ENCODE measurements at regions not wholly inside any gene's neighbourhood (a gene's known extent, or its start where the extent isn't known, plus 50 kb on each side); places are given as distances from the start of the nearest gene placed in this dataset.

DNA sequence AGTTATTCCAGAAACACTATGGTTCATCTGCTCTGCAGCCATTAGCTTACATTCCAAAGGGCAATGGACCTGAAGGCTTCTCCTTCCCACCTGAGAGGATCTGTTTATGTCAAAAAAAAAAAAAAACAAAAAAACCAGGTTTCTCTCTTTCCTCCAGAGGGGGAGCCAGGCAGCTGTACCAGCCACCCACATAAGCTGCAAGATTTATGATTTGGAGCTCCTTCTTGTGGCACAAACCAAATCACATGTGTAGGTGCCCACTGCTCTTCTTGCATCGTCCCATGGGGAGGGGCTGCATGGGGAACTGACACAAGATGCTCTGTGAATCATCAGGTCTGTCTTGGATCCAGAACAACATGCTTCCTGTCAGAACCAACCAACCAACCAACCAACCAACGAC lies 231.6 kb upstream of the IGFBP3 start:
- TF ChIP-seq POLR2A (IDR thresholded peaks at IDR 0.05; ENCODE audit: low read depth, low read length), result no peak
- no peak for TF ChIP-seq TAF1 (IDR thresholded peaks at IDR 0.05; ENCODE audit: low read depth, low read length)
- TF ChIP-seq SPI1 (IDR thresholded peaks at IDR 0.05; ENCODE audit: low read depth, low read length), result no peak
- TF ChIP-seq POLR2AphosphoS5 (IDR thresholded peaks at IDR 0.05; ENCODE audit: low read depth, low read length), result no peak
- no peak for TF ChIP-seq PAX5 (IDR thresholded peaks at IDR 0.05; ENCODE audit: insufficient read depth, low read length, severe bottlenecking)
- no peak for TF ChIP-seq POU2F2 (IDR thresholded peaks at IDR 0.05; ENCODE audit: low read depth, low read length)
